Neural crest cell (in vitro differentiated cells): ENCODE measurements at regions not wholly inside any gene's neighbourhood (a gene's known extent, or its start where the extent isn't known, plus 50 kb on each side); places are given as distances from the start of the nearest gene placed in this dataset.
"Not testable (repeated sequence)": the region's sequence is repeated elsewhere in the genome, so short reads cannot be mapped to it uniquely, and the experiment has no call there.

Experiments used
- DNase-seq: peaks from one replicate; pipeline ENCODE4 v3.0.0; 2021; ENCODE audit warnings: low read depth, mixed read lengths, low spot score
- H3K27ac Mint-ChIP-seq: one replicate; pipeline ENCODE4 v1.8.0; 2021; ENCODE audit warnings: mild to moderate bottlenecking, mixed read lengths; ENCODE audit not compliant: unreplicated experiment
- H3K27me3 Mint-ChIP-seq: 2 replicates; pipeline ENCODE4 v1.8.0; 2021; ENCODE audit warnings: low read depth, mild to moderate bottlenecking, mixed read lengths
- H3K36me3 Mint-ChIP-seq: 2 replicates; pipeline ENCODE4 v1.8.0; 2021; ENCODE audit warnings: low read depth, mild to moderate bottlenecking, mixed read lengths
- H3K4me1 Mint-ChIP-seq: 2 replicates; pipeline ENCODE4 v1.8.0; 2021; ENCODE audit warnings: mixed read lengths
- H3K4me3 Mint-ChIP-seq: one replicate; pipeline ENCODE4 v1.8.0; 2021; ENCODE audit warnings: mild to moderate bottlenecking, mixed read lengths
- H3K9me3 Mint-ChIP-seq: 2 replicates; pipeline ENCODE4 v1.8.0; 2021; ENCODE audit warnings: mixed read lengths
- CTCF ChIP-seq: fragments of 200-600 bp; sonication (generic); conservative IDR thresholded peaks from 2 replicates; pipeline ENCODE4 v1.5.0; 2021; ENCODE audit warnings: antibody characterized with exemption, mild to moderate bottlenecking

GRCh38 chr9:89679016-89679415, 74.2 kb downstream of the GADD45G start:
- Mint-ChIP-seq H3K27ac (peak overlapping the region; percentile 96), H3K27me3 (peaks cover 66% of the 10 kb centered on the region), H3K4me3 (peak overlapping the region; percentile 20), H3K4me1 (peaks cover 68% of the 10 kb centered on the region), H3K36me3 (no peaks in the 10 kb centered on the region), H3K9me3 (no peaks in the 10 kb centered on the region)
- no peak for TF ChIP-seq CTCF
- no peak for DNase-seq

GRCh38 chr9:89679581-89679980, 74.8 kb downstream of the GADD45G start:
- Mint-ChIP-seq H3K27ac (no peak overlapping the region), H3K9me3 (no peaks in the 10 kb centered on the region), H3K27me3 (peaks cover 67% of the 10 kb centered on the region), H3K36me3 (no peaks in the 10 kb centered on the region), H3K4me1 (peaks cover 64% of the 10 kb centered on the region), H3K4me3 (peak overlapping the region; percentile 44)
- TF ChIP-seq CTCF = no peak
- DNase-seq = no peak

- Mint-ChIP-seq H3K36me3 (no peaks in the 10 kb centered on the region), H3K4me1 (peaks cover 52% of the 10 kb centered on the region), H3K4me3 (no peak overlapping the region)
These were observed 76.0 kb downstream of the GADD45G start for GRCh38 chr9:89680547-89681467.

GRCh38 chr9:89681468-89681859, 76.7 kb downstream of the GADD45G start:
- not testable (repeated sequence) for H3K4me3 Mint-ChIP-seq, H3K36me3 Mint-ChIP-seq, H3K27ac Mint-ChIP-seq, DNase-seq, H3K9me3 Mint-ChIP-seq
- H3K27me3 Mint-ChIP-seq = peaks cover 71% of the 10 kb centered on the region
- H3K4me1 Mint-ChIP-seq = peaks cover 50% of the 10 kb centered on the region

More at GRCh38 chr9:89680547-89681467, 76.0 kb downstream of the GADD45G start:
- Mint-ChIP-seq H3K27me3 (peaks cover 71% of the 10 kb centered on the region), H3K9me3 (no peaks in the 10 kb centered on the region), H3K27ac (no peak overlapping the region)
- DNase-seq = no peak
- TF ChIP-seq CTCF = no peak

- Mint-ChIP-seq H3K4me1 (peaks cover 29% of the 10 kb centered on the region), H3K36me3 (no peaks in the 10 kb centered on the region), H3K27ac (no peak overlapping the region), H3K9me3 (no peaks in the 10 kb centered on the region), H3K4me3 (no peak overlapping the region), H3K27me3 (peaks cover 82% of the 10 kb centered on the region)
- TF ChIP-seq CTCF = no peak
- DNase-seq = no peak
These were observed 78.8 kb downstream of the GADD45G start for GRCh38 chr9:89683626-89684025.

- no peaks in the 10 kb centered on the region for H3K36me3 Mint-ChIP-seq
- H3K27me3 Mint-ChIP-seq = peaks cover 80% of the 10 kb centered on the region
- H3K27ac Mint-ChIP-seq = no peak overlapping the region
- H3K4me3 Mint-ChIP-seq = no peak overlapping the region
- no peaks in the 10 kb centered on the region for H3K9me3 Mint-ChIP-seq
- H3K4me1 Mint-ChIP-seq = peaks cover 23% of the 10 kb centered on the region
- DNase-seq = no peak
- TF ChIP-seq CTCF = no peak
These were observed 79.4 kb downstream of the GADD45G start for GRCh38 chr9:89684218-89684617.
